ENCODE measurements at regions not wholly inside any gene's neighbourhood (a gene's known extent, or its start where the extent isn't known, plus 50 kb on each side); places are given as distances from the start of the nearest gene placed in this dataset.

GRCh38 chr10:129274748-129275474, 192.1 kb upstream of the MGMT start:
- DNase-seq, result no peak

GRCh38 chr10:129275886-129276285, 191.2 kb upstream of the MGMT start:
- no peak for DNase-seq

GRCh38 chr10:129277084-129277483, 190.0 kb upstream of the MGMT start:
- no peak for DNase-seq

- DNase-seq, result peak; percentile 17
Observed at GRCh38 chr10:129277841-129278240, 189.2 kb upstream of the MGMT start.

GRCh38 chr10:129278686-129279085, 188.4 kb upstream of the MGMT start:
- no peak for DNase-seq

- DNase-seq, result no peak
Observed at GRCh38 chr10:129279446-129280154, 187.4 kb upstream of the MGMT start.

GRCh38 chr10:129280155-129280502, 186.9 kb upstream of the MGMT start:
- no peak for DNase-seq

- DNase-seq, result no peak
Observed at GRCh38 chr10:129280908-129281586, 186.0 kb upstream of the MGMT start.

GRCh38 chr10:129285459-129285858, 181.6 kb upstream of the MGMT start:
- no peak for DNase-seq

GRCh38 chr10:129288999-129289584, 177.9 kb upstream of the MGMT start:
- no peak for DNase-seq

- no peak for DNase-seq
Observed at GRCh38 chr10:129293991-129294700, 172.9 kb upstream of the MGMT start.

GRCh38 chr10:129294944-129295343, 172.1 kb upstream of the MGMT start:
- DNase-seq, result no peak

- DNase-seq, result no peak
Observed at GRCh38 chr10:129305046-129305445, 162.0 kb upstream of the MGMT start.

GRCh38 chr10:129307141-129307540, 159.9 kb upstream of the MGMT start:
- DNase-seq, result no peak

GRCh38 chr10:129308953-129309564, 158.0 kb upstream of the MGMT start:
- DNase-seq, result no peak

- no peak for DNase-seq
Observed at GRCh38 chr10:129309565-129309964, 157.5 kb upstream of the MGMT start.

GRCh38 chr10:129310881-129311280, 156.2 kb upstream of the MGMT start:
- DNase-seq, result no peak

- DNase-seq, result no peak
Observed at GRCh38 chr10:129319934-129320333, 147.1 kb upstream of the MGMT start.

GRCh38 chr10:129320340-129320739, 146.7 kb upstream of the MGMT start:
- no peak for DNase-seq

- no peak for DNase-seq
Observed at GRCh38 chr10:129321727-129322126, 145.3 kb upstream of the MGMT start.

GRCh38 chr10:129322933-129323820, 143.9 kb upstream of the MGMT start:
- DNase-seq, result no peak

- DNase-seq, result no peak
Observed at GRCh38 chr10:129323879-129324278, 143.2 kb upstream of the MGMT start.

All from RPMI8226 (cell line).